Astrocyte of the cerebellum (primary cell): ENCODE measurements at regions not wholly inside any gene's neighbourhood (a gene's known extent, or its start where the extent isn't known, plus 50 kb on each side); places are given as distances from the start of the nearest gene placed in this dataset.

Source experiments
- DNase-seq: peaks from one replicate; pipeline ENCODE4 v3.0.0-alpha.2; 2011; ENCODE audit warnings: low read depth
- H3K4me3 ChIP-seq: 2 replicates; pipeline ENCODE4 v1.5.1; 2011; ENCODE audit warnings: mild to moderate bottlenecking, low read depth, low read length, moderate library complexity
- in situ Hi-C: cut with HindIII; loops from 2 replicates; pipeline ENCODE4 v1.10.0; 2017; ENCODE audit warnings: low sequenced_read_pairs
- TF ChIP-seq, protein P1 (sequence below): IDR thresholded peaks from 2 replicates; pipeline ENCODE4 v1.5.1; 2012; ENCODE audit warnings: low read length, low read depth, moderate library complexity, mild to moderate bottlenecking; ENCODE audit errors: missing control alignments

DNA sequence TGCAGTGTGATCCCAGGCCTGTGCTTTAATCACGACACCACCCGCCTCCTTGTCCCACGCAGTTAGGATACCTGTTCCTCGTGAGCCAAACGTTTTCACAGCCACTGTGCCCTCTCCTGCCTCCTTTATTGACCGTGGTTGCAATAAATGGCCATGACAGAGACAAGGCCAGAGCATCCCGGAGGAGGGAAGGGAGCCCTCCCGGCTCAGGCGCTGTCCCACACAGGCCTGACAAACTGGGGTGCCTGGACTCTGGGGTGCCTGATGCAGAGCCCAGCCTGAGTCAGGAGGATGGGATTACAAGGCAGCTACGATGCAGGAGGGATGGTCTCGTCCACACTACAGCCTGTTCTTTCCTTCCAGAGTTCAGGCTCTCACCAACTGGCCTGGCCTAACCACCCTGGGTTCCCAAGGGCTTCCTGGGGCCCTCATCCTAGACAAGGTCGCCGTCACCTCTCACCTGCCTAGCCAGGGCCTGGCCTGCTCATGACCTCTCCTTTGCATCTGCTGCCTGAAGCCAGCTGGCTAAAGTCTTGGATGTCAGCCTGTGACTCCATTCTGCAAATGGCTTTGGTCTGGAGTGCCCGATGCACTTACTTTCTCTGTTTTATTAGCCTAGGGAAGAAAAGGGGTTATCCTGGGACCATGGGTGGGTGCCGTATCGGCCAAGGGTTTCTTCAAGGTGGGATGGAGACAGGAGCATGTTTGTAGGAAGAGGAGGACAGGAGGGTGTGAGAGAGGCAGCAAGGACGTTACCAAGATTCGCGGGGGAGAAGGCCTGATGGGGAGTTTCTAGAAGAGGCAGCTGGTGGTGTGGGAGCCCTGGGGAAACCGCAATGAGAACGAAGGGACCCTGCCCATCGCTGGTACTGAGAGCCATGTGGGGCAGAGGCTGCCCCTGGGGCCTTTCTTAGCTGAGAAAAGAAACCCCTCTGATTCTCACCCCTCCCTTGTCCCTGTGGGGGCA, 234.3 kb upstream of the TNRC6C start:
- in situ Hi-C loops, result no loop called here
- TF ChIP-seq, protein P1, sequence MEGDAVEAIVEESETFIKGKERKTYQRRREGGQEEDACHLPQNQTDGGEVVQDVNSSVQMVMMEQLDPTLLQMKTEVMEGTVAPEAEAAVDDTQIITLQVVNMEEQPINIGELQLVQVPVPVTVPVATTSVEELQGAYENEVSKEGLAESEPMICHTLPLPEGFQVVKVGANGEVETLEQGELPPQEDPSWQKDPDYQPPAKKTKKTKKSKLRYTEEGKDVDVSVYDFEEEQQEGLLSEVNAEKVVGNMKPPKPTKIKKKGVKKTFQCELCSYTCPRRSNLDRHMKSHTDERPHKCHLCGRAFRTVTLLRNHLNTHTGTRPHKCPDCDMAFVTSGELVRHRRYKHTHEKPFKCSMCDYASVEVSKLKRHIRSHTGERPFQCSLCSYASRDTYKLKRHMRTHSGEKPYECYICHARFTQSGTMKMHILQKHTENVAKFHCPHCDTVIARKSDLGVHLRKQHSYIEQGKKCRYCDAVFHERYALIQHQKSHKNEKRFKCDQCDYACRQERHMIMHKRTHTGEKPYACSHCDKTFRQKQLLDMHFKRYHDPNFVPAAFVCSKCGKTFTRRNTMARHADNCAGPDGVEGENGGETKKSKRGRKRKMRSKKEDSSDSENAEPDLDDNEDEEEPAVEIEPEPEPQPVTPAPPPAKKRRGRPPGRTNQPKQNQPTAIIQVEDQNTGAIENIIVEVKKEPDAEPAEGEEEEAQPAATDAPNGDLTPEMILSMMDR, result no peak
- DNase-seq, result no peak
- H3K4me3 ChIP-seq, result no peak overlapping the region

DNA sequence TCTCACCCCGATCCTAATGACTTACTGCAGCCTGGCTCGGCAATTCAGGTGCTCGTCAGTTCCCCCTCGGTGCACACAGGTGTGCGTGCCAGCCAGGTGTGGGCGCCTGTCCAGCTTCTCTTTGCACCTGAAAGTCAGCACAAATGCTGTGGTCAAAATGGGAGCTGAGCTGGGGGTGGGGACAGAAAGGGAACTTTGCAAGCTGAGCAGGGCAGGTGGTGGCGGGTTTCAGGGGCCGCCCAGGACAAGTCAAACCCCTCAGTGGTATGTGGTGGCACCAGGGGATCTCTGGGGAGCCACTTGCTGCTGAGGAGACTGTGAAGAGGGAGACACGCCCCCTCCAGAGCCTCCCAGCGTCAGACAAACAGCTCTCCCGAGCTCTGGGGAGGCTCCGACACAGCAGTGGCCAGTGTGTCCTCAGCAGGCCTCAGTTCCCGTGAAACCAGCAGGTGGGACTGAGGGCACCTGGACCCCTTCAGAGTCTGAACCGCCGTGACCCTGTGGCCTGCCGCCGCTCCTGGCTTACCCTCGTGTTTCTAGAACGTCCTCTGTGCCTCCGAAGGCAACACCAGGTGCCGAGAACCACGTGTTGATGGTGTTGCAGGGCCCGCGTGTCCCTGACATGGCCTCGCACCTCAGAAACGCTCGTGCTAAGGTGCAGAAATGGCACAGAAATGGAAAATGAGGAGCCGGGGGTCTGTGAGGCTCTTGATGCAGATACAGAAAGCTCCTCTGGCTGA, 233.5 kb upstream of the TNRC6C start:
- no peak overlapping the region for H3K4me3 ChIP-seq
- in situ Hi-C loops, result no loop called here
- TF ChIP-seq, protein P1, result no peak
- DNase-seq, result no peak

DNA sequence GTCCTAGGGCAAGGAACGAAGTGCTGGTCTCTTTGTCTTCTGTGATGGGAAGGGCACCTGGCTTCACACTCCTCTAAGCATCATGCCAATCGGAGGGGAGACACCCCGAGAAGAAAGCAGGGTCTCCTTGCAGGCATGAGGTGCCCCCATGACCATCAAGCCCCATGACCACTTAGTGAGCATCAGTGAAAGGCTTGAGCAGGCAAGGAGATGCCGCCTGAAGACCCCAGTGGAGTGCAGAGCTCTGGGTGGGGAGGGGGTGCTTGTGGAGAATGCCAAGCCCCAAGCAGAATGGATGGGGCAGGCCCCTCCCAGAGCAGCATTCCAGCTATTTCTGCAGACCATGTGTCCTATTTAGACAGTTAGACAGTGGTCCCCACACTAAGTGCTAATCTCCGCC, 232.7 kb upstream of the TNRC6C start:
- no peak overlapping the region for H3K4me3 ChIP-seq
- in situ Hi-C loops, result no loop called here
- DNase-seq, result no peak
- TF ChIP-seq, protein P1, result no peak

DNA sequence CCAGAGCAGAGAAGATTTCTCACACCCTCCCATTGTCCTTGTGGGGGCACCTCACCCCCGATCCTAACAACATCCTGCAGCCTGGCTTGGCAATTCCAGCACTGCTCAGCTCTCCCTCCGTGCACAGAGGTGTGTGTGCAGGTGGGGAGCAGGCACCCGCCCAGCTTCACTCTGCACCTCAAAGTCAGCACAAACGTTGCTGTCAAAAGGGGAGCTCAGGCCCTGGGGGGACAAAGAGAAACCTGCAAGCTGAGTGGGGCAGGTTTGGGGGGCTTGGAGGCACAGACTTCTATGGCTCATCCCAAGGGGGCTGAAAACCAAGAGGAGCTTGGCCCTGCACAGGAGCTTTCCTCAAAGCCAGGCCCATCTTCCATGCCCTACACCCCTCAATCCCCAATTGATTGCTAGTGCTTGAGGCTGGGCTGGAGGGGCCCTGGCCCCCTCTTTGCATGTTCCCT, 231.9 kb upstream of the TNRC6C start:
- TF ChIP-seq, protein P1, result no peak
- no peak overlapping the region for H3K4me3 ChIP-seq
- DNase-seq, result no peak
- in situ Hi-C loops, result no loop called here

DNA sequence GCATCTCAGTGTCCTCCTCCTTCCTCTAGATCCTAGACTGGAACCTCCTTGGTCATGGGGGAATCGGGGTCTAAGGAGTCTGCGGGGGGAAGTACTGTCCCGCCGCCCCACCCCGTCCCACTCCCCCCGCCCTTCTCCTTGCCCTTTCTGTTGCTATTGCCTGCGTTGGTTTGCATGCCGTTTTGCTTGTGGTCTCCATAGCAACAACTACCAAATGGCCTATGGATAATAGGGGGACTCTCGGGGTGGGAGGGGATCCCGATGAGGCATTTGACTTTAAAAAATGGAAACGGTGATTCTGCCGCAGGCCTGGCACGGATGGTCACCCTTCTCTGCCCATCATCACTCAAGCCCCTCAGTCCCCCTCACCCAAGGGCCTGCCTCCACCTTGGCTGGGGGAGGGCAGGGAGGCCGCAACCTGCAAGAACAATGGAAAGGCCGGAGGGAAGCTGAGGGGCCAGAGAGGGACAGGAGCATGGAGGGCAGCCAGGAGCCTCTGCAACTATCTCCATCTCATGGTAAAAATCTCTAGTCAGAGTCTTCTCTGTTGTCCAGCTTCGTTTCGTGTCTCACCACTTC, 231.4 kb upstream of the TNRC6C start:
- in situ Hi-C loops, result no loop called here
- DNase-seq, result no peak
- no peak overlapping the region for H3K4me3 ChIP-seq
- TF ChIP-seq, protein P1, result no peak

DNA sequence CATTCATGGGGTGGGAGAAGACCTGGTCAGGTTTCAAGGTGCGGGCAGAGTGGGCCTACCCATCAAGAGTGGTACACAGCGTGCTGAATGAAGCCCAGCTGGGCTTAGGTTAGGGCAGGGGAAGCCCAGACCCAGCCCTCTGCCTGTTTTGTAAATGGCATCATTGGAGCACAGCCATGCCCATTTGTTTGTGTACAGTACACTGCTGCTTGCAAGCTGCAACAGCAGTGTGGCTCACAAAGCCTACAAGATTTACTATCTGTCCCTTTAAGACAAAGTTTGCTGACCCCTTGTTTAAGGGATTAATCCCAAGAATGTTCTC, 230.1 kb upstream of the TNRC6C start:
- in situ Hi-C loops, result no loop called here
- H3K4me3 ChIP-seq, result no peak overlapping the region
- no peak for DNase-seq
- TF ChIP-seq, protein P1, result no peak
